HFFc6 (cell line): ENCODE measurements at regions not wholly inside any gene's neighbourhood (a gene's known extent, or its start where the extent isn't known, plus 50 kb on each side); places are given as distances from the start of the nearest gene placed in this dataset.
"Not testable (repeated sequence)": the region's sequence is repeated elsewhere in the genome, so short reads cannot be mapped to it uniquely, and the experiment has no call there.

Source experiments
- DNase-seq: peaks from one replicate; pipeline ENCODE4 v3.0.0-alpha.2; 2018
- H3K27ac Mint-ChIP-seq: 2 replicates; pipeline ENCODE4 v1.8.0; 2020; ENCODE audit warnings: mild to moderate bottlenecking, mixed read lengths
- H3K27me3 Mint-ChIP-seq: 2 replicates; pipeline ENCODE4 v1.8.0; 2021; ENCODE audit warnings: mild to moderate bottlenecking, moderate library complexity, mixed read lengths; ENCODE audit not compliant: insufficient read depth
- H3K36me3 Mint-ChIP-seq: 2 replicates; pipeline ENCODE4 v1.8.0; 2021; ENCODE audit warnings: low read depth, mixed read lengths
- H3K4me1 Mint-ChIP-seq: 2 replicates; pipeline ENCODE4 v1.8.0; 2020; ENCODE audit warnings: low read depth, mixed read lengths
- H3K4me3 Mint-ChIP-seq: 2 replicates; pipeline ENCODE4 v1.8.0; 2020; ENCODE audit warnings: mild to moderate bottlenecking, moderate library complexity, mixed read lengths
- H3K9me3 Mint-ChIP-seq: 2 replicates; pipeline ENCODE4 v1.8.0; 2020; ENCODE audit warnings: mild to moderate bottlenecking, mixed read lengths
- TF ChIP-seq, protein P1 (sequence below): fragments of 200-600 bp; sonication (generic); IDR thresholded peaks from 2 replicates; pipeline ENCODE4 v1.5.0; 2021; ENCODE audit warnings: antibody characterized with exemption, mild to moderate bottlenecking

DNA sequence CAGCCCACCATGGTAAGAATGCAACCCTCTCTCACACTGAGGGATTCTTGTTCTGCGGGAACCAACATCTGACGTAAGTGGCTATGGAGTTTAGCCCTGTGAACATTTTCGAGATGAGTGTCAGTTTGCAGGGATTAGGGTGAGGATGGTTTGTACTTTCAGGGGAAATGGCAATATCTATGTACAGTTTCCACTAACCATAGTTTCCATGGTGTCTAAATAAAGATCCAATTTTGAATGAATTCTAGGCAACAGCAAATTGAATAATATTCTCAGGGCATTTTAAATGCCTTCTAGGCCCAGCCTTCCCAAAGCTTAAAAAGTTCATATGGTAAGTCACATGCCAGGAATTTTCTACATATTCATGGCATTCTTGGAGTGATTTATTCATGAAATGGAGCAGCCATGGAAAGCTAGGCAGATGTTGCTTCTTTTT lies 105.4 kb upstream of the MMADHC start:
- peak overlapping the region; percentile 29; the same call in 1 of the 2 replicates for H3K27ac Mint-ChIP-seq
- peaks cover 15% of the 10 kb centered on the region for H3K4me1 Mint-ChIP-seq
- no peaks in the 10 kb centered on the region for H3K27me3 Mint-ChIP-seq
- TF ChIP-seq, protein P1, sequence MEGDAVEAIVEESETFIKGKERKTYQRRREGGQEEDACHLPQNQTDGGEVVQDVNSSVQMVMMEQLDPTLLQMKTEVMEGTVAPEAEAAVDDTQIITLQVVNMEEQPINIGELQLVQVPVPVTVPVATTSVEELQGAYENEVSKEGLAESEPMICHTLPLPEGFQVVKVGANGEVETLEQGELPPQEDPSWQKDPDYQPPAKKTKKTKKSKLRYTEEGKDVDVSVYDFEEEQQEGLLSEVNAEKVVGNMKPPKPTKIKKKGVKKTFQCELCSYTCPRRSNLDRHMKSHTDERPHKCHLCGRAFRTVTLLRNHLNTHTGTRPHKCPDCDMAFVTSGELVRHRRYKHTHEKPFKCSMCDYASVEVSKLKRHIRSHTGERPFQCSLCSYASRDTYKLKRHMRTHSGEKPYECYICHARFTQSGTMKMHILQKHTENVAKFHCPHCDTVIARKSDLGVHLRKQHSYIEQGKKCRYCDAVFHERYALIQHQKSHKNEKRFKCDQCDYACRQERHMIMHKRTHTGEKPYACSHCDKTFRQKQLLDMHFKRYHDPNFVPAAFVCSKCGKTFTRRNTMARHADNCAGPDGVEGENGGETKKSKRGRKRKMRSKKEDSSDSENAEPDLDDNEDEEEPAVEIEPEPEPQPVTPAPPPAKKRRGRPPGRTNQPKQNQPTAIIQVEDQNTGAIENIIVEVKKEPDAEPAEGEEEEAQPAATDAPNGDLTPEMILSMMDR: no peak
- DNase-seq: peak; percentile 17
- H3K9me3 Mint-ChIP-seq: no peaks in the 10 kb centered on the region
- H3K36me3 Mint-ChIP-seq: no peaks in the 10 kb centered on the region
- H3K4me3 Mint-ChIP-seq: no peak overlapping the region

- Mint-ChIP-seq H3K9me3 (no peaks in the 10 kb centered on the region), H3K36me3 (no peaks in the 10 kb centered on the region), H3K27me3 (no peaks in the 10 kb centered on the region), H3K4me3 (no peak overlapping the region), H3K4me1 (peaks cover 21% of the 10 kb centered on the region), H3K27ac (no peak overlapping the region)
- TF ChIP-seq, protein P1: no peak
- no peak for DNase-seq
These were observed 103.2 kb upstream of the MMADHC start for GRCh38 chr2:149690825-149691224.

GRCh38 chr2:149687052-149687427 lies 99.5 kb upstream of the MMADHC start:
- TF ChIP-seq, protein P1: no peak
- DNase-seq: no peak
- H3K36me3 Mint-ChIP-seq: no peaks in the 10 kb centered on the region
- H3K27me3 Mint-ChIP-seq: no peaks in the 10 kb centered on the region
- H3K4me3 Mint-ChIP-seq: no peak overlapping the region
- H3K4me1 Mint-ChIP-seq: peaks cover 11% of the 10 kb centered on the region; the same call in 1 of the 2 replicates
- H3K9me3 Mint-ChIP-seq: no peaks in the 10 kb centered on the region
- H3K27ac Mint-ChIP-seq: no peak overlapping the region

DNA sequence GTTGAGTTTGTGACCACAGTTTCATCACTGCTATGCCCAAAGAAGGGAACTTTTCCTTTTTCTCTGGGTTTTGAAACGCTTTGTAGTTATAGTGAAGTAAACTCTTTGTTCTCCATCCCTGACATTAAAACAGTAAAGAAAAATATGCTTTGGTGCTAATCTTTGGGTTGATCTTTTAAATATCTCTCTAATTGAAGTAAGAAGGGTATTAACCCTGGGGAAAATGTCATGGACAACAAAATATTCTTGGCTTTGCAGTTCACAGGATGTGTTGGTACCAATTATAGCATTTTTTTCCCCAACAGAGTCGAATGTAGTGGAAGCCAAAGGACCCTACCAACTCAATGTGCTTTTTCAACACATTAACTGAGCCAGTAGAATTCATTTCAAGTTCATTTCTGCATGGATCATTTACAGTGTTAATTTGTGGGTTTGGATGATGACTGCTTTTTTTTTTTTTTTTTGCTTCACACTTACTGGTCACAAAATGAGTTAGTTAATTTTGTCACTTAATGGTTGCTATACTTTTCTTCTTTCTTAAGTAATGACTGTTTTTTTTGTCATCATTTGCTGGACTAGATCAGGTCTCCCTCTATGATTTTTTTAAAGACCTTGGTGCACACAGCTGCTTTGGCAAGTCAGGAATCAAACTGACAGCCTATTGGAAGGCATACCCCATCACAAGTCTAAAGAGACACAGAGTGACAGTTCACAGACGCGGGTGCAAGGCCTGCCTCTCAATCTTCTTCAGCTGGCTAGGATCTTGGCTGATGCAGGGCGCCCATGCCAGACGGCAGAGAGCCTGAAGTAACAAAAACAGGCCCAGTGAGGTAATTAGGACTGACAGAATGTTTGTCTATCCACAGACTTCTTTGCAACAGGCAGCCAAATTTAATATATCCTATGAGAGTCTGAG lies 98.8 kb upstream of the MMADHC start:
- no peaks in the 10 kb centered on the region for H3K27me3 Mint-ChIP-seq
- H3K36me3 Mint-ChIP-seq: no peaks in the 10 kb centered on the region
- TF ChIP-seq, protein P1: no peak
- H3K4me1 Mint-ChIP-seq: peaks cover 11% of the 10 kb centered on the region; the same call in 1 of the 2 replicates
- H3K4me3 Mint-ChIP-seq: no peak overlapping the region
- DNase-seq: no peak
- no peak overlapping the region for H3K27ac Mint-ChIP-seq
- H3K9me3 Mint-ChIP-seq: no peaks in the 10 kb centered on the region

GRCh38 chr2:149685401-149685800 lies 97.8 kb upstream of the MMADHC start:
- not testable (repeated sequence) for H3K36me3 Mint-ChIP-seq, H3K4me3 Mint-ChIP-seq, H3K9me3 Mint-ChIP-seq, H3K27me3 Mint-ChIP-seq, DNase-seq, H3K27ac Mint-ChIP-seq
- peaks cover 11% of the 10 kb centered on the region; the same call in 1 of the 2 replicates for H3K4me1 Mint-ChIP-seq

- peaks cover 8% of the 10 kb centered on the region; the same call in 1 of the 2 replicates for H3K4me1 Mint-ChIP-seq
- no peaks in the 10 kb centered on the region for H3K27me3 Mint-ChIP-seq
- H3K36me3 Mint-ChIP-seq: no peaks in the 10 kb centered on the region
- H3K4me3 Mint-ChIP-seq: no peak overlapping the region
- H3K9me3 Mint-ChIP-seq: peaks cover 3% of the 10 kb centered on the region; the same call in 1 of the 2 replicates
- TF ChIP-seq, protein P1: no peak
- H3K27ac Mint-ChIP-seq: no peak overlapping the region
- DNase-seq: peak; percentile 79
These were observed 91.7 kb upstream of the MMADHC start for GRCh38 chr2:149679286-149679685.
